K562 (cell line): ENCODE measurements at regions not wholly inside any gene's neighbourhood (a gene's known extent, or its start where the extent isn't known, plus 50 kb on each side); places are given as distances from the start of the nearest gene placed in this dataset.

Source experiments
- ATAC-seq: fragments of 200-7000 bp; cut with Tn5 transposase; 3 replicates; pipeline ENCODE4 v1.9.1; 2020; ENCODE audit warnings: moderate library complexity
- BruUV-seq: library from RNA; stranded (reverse); fragments of 400-500 nt; replicated peaks from 2 replicates; lab custom pipeline; 2021; lab: Mats Ljungman, UMichigan
- CTCF ChIA-PET: fragments of 300-600 bp; formaldehyde crosslinking; extraction: SDS; loops from one replicate; lab custom pipeline; 2021; ENCODE audit warnings: low intra/inter-chr PET ratio; lab: Yijun Ruan, JAX
- POLR2A ChIA-PET: fragments of 300-600, 350-650 bp; sonication (Branson Sonifier 250); formaldehyde crosslinking; extraction: SDS; loops from one replicate; lab custom pipeline; 2021; ENCODE audit warnings: antibody characterized with exemption, inconsistent platforms; lab: Yijun Ruan, JAX
- DNase-seq, 4 experiments: peaks; one replicate each; pipeline versions ENCODE4 v3.0.0 to v3.0.0-alpha.2; 2011 to 2018; ENCODE audit warnings: low spot score in 3 of 4, mixed read lengths in 3 of 4; ENCODE audit errors: extremely low read depth in 1 of 4
- FAIRE-seq: peaks from 2 replicates; lab custom pipeline; 2011; peaks lifted over from hg19 to GRCh38; lab: Jason Lieb, UNC
- H2AFZ ChIP-seq: 2 replicates; pipeline ENCODE4 v1.6.0; 2011; ENCODE audit warnings: low read depth, low read length, control low read depth, inconsistent platforms
- H3K27ac ChIP-seq: fragments of 200-600 bp; 3 replicates; pipeline ENCODE4 v1.8.0; 2011; ENCODE audit warnings: low read depth, mild to moderate bottlenecking, control low read depth, inconsistent platforms, low read length, moderate library complexity, mixed read lengths; ENCODE audit errors: extremely low read depth
- H3K27me3 ChIP-seq, 2 experiments: fragments of 300-600 bp in 1 of 2; 2 replicates in 1 of 2; 3 replicates in 1 of 2; pipeline versions ENCODE4 v1.6.0 to v1.8.0; 2011; ENCODE audit warnings: inconsistent platforms in 2 of 2, low read length in 2 of 2, mild to moderate bottlenecking in 1 of 2, mixed read lengths in 1 of 2, moderate library complexity in 1 of 2; ENCODE audit not compliant: control insufficient read depth in 2 of 2, insufficient read depth in 2 of 2
- H3K36me3 ChIP-seq: fragments of 300-600 bp; 3 replicates; pipeline ENCODE4 v1.8.0; 2011; ENCODE audit warnings: mild to moderate bottlenecking, low read length, inconsistent platforms; ENCODE audit not compliant: control insufficient read depth, insufficient read depth
- H3K4me1 ChIP-seq, 2 experiments: fragments of 200-600 bp in 1 of 2; replicated peaks in 1 of 2; 2 replicates in 1 of 2; 3 replicates in 1 of 2; pipeline versions ENCODE4 v1.5.1 to v1.8.0; 2011; ENCODE audit warnings: inconsistent platforms in 2 of 2, low read length in 2 of 2, mild to moderate bottlenecking in 1 of 2, mixed read lengths in 1 of 2, moderate library complexity in 1 of 2; ENCODE audit not compliant: control insufficient read depth in 2 of 2, insufficient read depth in 2 of 2
- H3K4me2 ChIP-seq: 2 replicates; pipeline ENCODE4 v1.6.1; 2011; ENCODE audit warnings: low read length, control low read depth, inconsistent platforms, mixed read lengths; ENCODE audit not compliant: insufficient read depth
- H3K4me3 ChIP-seq: fragments of 200-600 bp; sonication (generic), shearing (Covaris generic); 2 replicates; pipeline ENCODE4 v1.5.1; 2016; ENCODE audit warnings: control low read depth, inconsistent platforms
- H3K79me2 ChIP-seq: fragments of 200-600 bp; 3 replicates; pipeline ENCODE4 v1.8.0; 2011; ENCODE audit warnings: low read length, inconsistent platforms; ENCODE audit not compliant: control insufficient read depth, insufficient read depth
- H3K9ac ChIP-seq, 2 experiments: 2 replicates each; pipeline versions ENCODE4 v1.6.0 to v1.6.1; 2011; ENCODE audit warnings: low read depth in 2 of 2, low read length in 2 of 2, control low read depth in 1 of 2, inconsistent platforms in 1 of 2, mild to moderate bottlenecking in 1 of 2, mixed read lengths in 1 of 2; ENCODE audit not compliant: insufficient read depth in 1 of 2
- H3K9me1 ChIP-seq: one replicate; pipeline ENCODE4 v1.6.0; 2011; ENCODE audit warnings: inconsistent platforms, mild to moderate bottlenecking, low read length, moderate library complexity; ENCODE audit not compliant: control insufficient read depth, insufficient read depth
- H3K9me3 ChIP-seq: replicated peaks from 2 replicates; pipeline ENCODE4 v1.5.1; 2011; ENCODE audit warnings: low read depth, low read length, inconsistent platforms; ENCODE audit not compliant: control insufficient read depth, insufficient read depth
- H4K20me1 ChIP-seq: replicated peaks from 2 replicates; pipeline ENCODE4 v1.6.1; 2011; ENCODE audit warnings: low read length, inconsistent platforms, mixed read lengths; ENCODE audit not compliant: control insufficient read depth, insufficient read depth
- DNMT1 ChIP-seq: fragments of 450-650 bp; IDR thresholded peaks from 2 replicates; pipeline ENCODE4 v1.6.1; 2016; ENCODE audit warnings: antibody characterized with exemption, mild to moderate bottlenecking
- FOXA3 ChIP-seq, 2 experiments: fragments of 450-650 bp in 1 of 2; sonication (generic) in 1 of 2; formaldehyde crosslinking; IDR thresholded peaks in 1 of 2; conservative IDR thresholded peaks in 1 of 2; 2 replicates each; pipeline versions ENCODE4 v1.4.0 to v1.8.0; 2020 to 2022; ENCODE audit warnings: mild to moderate bottlenecking in 2 of 2, missing genetic modification reagents in 1 of 2
- HEY1 ChIP-seq: fragments of 250-450 bp; sonication (Bioruptor Pico); IDR thresholded peaks from 2 replicates; pipeline ENCODE4 v1.5.0; 2020; ENCODE audit warnings: mild to moderate bottlenecking, moderate library complexity, borderline replicate concordance
- IRF2 ChIP-seq: sonication (generic); formaldehyde crosslinking; IDR thresholded peaks from 2 replicates; pipeline ENCODE4 v1.8.1; 2022; ENCODE audit warnings: mild to moderate bottlenecking, missing genetic modification reagents
- KAT7 ChIP-seq: sonication (generic); formaldehyde crosslinking; IDR thresholded peaks from 2 replicates; pipeline ENCODE4 v1.8.0; 2022; ENCODE audit warnings: missing genetic modification reagents, mild to moderate bottlenecking, borderline replicate concordance
- NFYB ChIP-seq: IDR thresholded peaks from 2 replicates; pipeline ENCODE4 v1.6.1; 2011; ENCODE audit warnings: mild to moderate bottlenecking, moderate library complexity; ENCODE audit not compliant: insufficient read length; ENCODE audit errors: extremely low read depth
- U2AF2 ChIP-seq: fragments of 200-400 bp; formaldehyde crosslinking; optimal IDR thresholded peaks from 2 replicates; pipeline ENCODE3; 2017; ENCODE audit warnings: low read depth, mild to moderate bottlenecking, low read length
- ZNF224 ChIP-seq: sonication (generic); formaldehyde crosslinking; IDR thresholded peaks from 2 replicates; pipeline ENCODE4 v1.8.0; 2022; ENCODE audit warnings: mild to moderate bottlenecking, missing genetic modification reagents
- ZNF232 ChIP-seq: sonication (generic); formaldehyde crosslinking; IDR thresholded peaks from 2 replicates; pipeline ENCODE4 v1.8.0; 2022; ENCODE audit warnings: mild to moderate bottlenecking, missing genetic modification reagents
- ZNF444 ChIP-seq: fragments of 250-450 bp; sonication (Bioruptor Pico); IDR thresholded peaks from 2 replicates; pipeline ENCODE4 v1.4.0; 2020; ENCODE audit warnings: mild to moderate bottlenecking, moderate library complexity
- whole genome bisulfite sequencing: fragments of 100-300 bp; shearing (Covaris generic); methylation state at CpG from one replicate; pipeline ENCODE4 v1.1.6; 2016; ENCODE audit warnings: low coverage, mixed read lengths; ENCODE audit not compliant: insufficient coverage; ENCODE audit errors: missing lambda C conversion rate; 5-methylcytosine and 5-hydroxymethylcytosine counted together
- in situ Hi-C: fragments of 300-500 bp; cut with MboI; formaldehyde crosslinking; loops from 4 replicates; pipeline ENCODE4 v1.15.0; 2018; ENCODE audit warnings: inconsistent platforms, mixed read lengths
- intact Hi-C: fragments of 100-400 bp; cut with micrococcal nuclease; formaldehyde crosslinking; loops from 2 replicates; pipeline ENCODE4 v1.14.2; 2022
- TF ChIP-seq, protein P1 (sequence below): sonication (generic); formaldehyde crosslinking; IDR thresholded peaks from 2 replicates; pipeline ENCODE4 v1.8.1; 2023; ENCODE audit warnings: mild to moderate bottlenecking, missing genetic modification reagents, moderate library complexity

DNA sequence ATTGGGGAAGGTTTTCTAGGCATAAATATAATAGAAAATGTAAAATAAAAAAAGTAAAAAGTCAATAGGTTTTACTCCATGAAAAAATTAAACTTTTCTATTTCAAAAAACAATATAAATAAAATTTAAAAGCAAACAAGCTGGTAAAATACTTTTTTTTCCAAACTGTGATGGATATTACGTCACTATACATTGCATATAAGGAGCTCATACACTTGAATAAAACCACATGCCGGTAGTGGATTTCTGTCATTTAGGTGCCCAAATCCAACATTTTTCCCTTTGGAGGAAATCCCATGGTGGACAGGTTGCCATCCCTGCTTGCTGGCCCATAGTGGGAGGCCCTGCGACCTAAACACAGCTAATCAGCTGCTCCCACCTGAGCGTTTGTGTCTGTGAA, 289.4 kb upstream of the HNRNPA3 start:
- Histone ChIP-seq H3K9me1 (no peaks in the 10 kb centered on the region), H3K4me3 (no peak overlapping the region), H3K27ac (no peak overlapping the region), H2AFZ (no peak overlapping the region), H3K9ac (no peak overlapping the region), H3K79me2 (no peaks in the 10 kb centered on the region), H3K27me3 (no peaks in the 10 kb centered on the region), H3K4me2 (no peak overlapping the region), H4K20me1 (no peaks in the 10 kb centered on the region), H3K4me1 (no peaks in the 10 kb centered on the region), H3K36me3 (no peaks in the 10 kb centered on the region), H3K9me3 (no peaks in the 10 kb centered on the region)
- intact Hi-C loops (no loop called here), in situ Hi-C loops (no loop called here)
- CTCF ChIA-PET: no interaction called here
- 7% methylated on average over 4 of the region's 4 CpGs for WGBS
- ATAC-seq: no peak
- no TSS peak for BruUV-seq
- TF ChIP-seq FOXA3 (CRISPR knock-in tag; conservative IDR thresholded peaks at IDR 0.05 in 1 of 2, IDR thresholded peaks at IDR 0.05 in 1 of 2) (no peak), NFYB (no peak), ZNF444 (no peak), KAT7 (no peak), DNMT1 (no peak), ZNF224 (CRISPR knock-in tag) (no peak), HEY1 (CRISPR knock-in tag) (no peak), IRF2 (no peak), ZNF232 (CRISPR knock-in tag) (no peak), U2AF2 (no peak)
- TF ChIP-seq, protein P1, sequence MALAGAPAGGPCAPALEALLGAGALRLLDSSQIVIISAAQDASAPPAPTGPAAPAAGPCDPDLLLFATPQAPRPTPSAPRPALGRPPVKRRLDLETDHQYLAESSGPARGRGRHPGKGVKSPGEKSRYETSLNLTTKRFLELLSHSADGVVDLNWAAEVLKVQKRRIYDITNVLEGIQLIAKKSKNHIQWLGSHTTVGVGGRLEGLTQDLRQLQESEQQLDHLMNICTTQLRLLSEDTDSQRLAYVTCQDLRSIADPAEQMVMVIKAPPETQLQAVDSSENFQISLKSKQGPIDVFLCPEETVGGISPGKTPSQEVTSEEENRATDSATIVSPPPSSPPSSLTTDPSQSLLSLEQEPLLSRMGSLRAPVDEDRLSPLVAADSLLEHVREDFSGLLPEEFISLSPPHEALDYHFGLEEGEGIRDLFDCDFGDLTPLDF: no peak
- no peak for DNase-seq
- POLR2A ChIA-PET: interaction anchor here (0.6 kb wide), 1 partner anchor 151 kb away, joined by 3 read pairs; no protein-coding TSS in a partner anchor
- FAIRE-seq: no peak
